ENCODE measurements at regions not wholly inside any gene's neighbourhood (a gene's known extent, or its start where the extent isn't known, plus 50 kb on each side); places are given as distances from the start of the nearest gene placed in this dataset.

GRCh38 chr9:88307136-88307535 lies 81.1 kb upstream of the SPIN1 start (continued):
- TF ChIP-seq ZNF462 (CRISPR knock-in tag; IDR thresholded peaks at IDR 0.05) (no peak), EZH2phosphoT487 (IDR thresholded peaks at IDR 0.05; ENCODE audit: unreplicated experiment) (no peak), STAT1 (IDR thresholded peaks at IDR 0.05; ENCODE audit: unreplicated experiment) (no peak), ZNF331 (CRISPR knock-in tag; IDR thresholded peaks at IDR 0.05; ENCODE audit: low read depth) (no peak)

GRCh38 chr9:88303721-88304451 lies 84.4 kb upstream of the SPIN1 start:
- no peaks in the 10 kb centered on the region for H3K27me3 Mint-ChIP-seq (ENCODE audit: insufficient read depth, low read depth, poor library complexity)
- H3K27me3 ChIP-seq (ENCODE audit: insufficient read depth): no peaks in the 10 kb centered on the region
- H4K20me1 ChIP-seq (replicated peaks; ENCODE audit: insufficient read depth): no peaks in the 10 kb centered on the region
- H3K4me3 ChIP-seq: no peak overlapping the region
- H3K4me2 ChIP-seq: no peak overlapping the region
- no peak for ATAC-seq
- H3K9me3 Mint-ChIP-seq: no peaks in the 10 kb centered on the region
- H3K4me1 Mint-ChIP-seq: no peaks in the 10 kb centered on the region
- H3K27ac ChIP-seq (ENCODE audit: low read depth): no peak overlapping the region
- no peaks in the 10 kb centered on the region for H3F3A ChIP-seq (replicated peaks; ENCODE audit: low read depth)
- H3K36me3 Mint-ChIP-seq (ENCODE audit: low read depth): no peaks in the 10 kb centered on the region
- no peaks in the 10 kb centered on the region; the same call in 1 of the 2 replicates for H3K9me2 ChIP-seq (ENCODE audit: insufficient read depth)
- no peak overlapping the region for H2AFZ ChIP-seq
- no peaks in the 10 kb centered on the region for H3K4me1 ChIP-seq (ENCODE audit: insufficient read depth)
- no peak for DNase-seq (ENCODE audit: low spot score)
- no peak overlapping the region for H3K27ac Mint-ChIP-seq
- H3K79me2 ChIP-seq (replicated peaks; ENCODE audit: insufficient read depth): no peaks in the 10 kb centered on the region
- no peaks in the 10 kb centered on the region for H3K36me3 ChIP-seq (ENCODE audit: insufficient read depth)
- no peak overlapping the region for H3K4me3 Mint-ChIP-seq
- TF ChIP-seq ZNF331 (CRISPR knock-in tag; IDR thresholded peaks at IDR 0.05; ENCODE audit: low read depth) (no peak), ZNF114 (CRISPR knock-in tag; IDR thresholded peaks at IDR 0.05) (no peak), ZNF462 (CRISPR knock-in tag; IDR thresholded peaks at IDR 0.05) (no peak), EZH2 (IDR thresholded peaks at IDR 0.05; ENCODE audit: low read depth, unreplicated experiment) (no peak), JUNB (IDR thresholded peaks at IDR 0.05; ENCODE audit: unreplicated experiment) (no peak), STAT1 (IDR thresholded peaks at IDR 0.05; ENCODE audit: unreplicated experiment) (no peak), ETS1 (IDR thresholded peaks at IDR 0.05) (no peak)

Data from GM23338 (cell line).